Aorta (tissue), 5 donors: ENCODE measurements at regions not wholly inside any gene's neighbourhood (a gene's known extent, or its start where the extent isn't known, plus 50 kb on each side); places are given as distances from the start of the nearest gene placed in this dataset.

Source experiments
- ATAC-seq: fragments of 200-7000 bp; cut with Tn5 transposase; one replicate; pipeline ENCODE4 v1.9.1; 2022; ENCODE audit warnings: moderate library complexity; ENCODE audit not compliant: low FRiP score
- DNase-seq, 2 donors: peaks; one replicate each; pipeline ENCODE4 v3.0.0-alpha.2; 2020
- H3K27ac ChIP-seq, 2 donors: one replicate each; pipeline ENCODE4 v1.5.1; 2013; ENCODE audit warnings: low read length in 2 of 2, mild to moderate bottlenecking in 2 of 2, moderate library complexity in 2 of 2, control low read depth in 1 of 2, inconsistent platforms in 1 of 2, low read depth in 1 of 2
- H3K27me3 ChIP-seq, 2 donors: one replicate each; pipeline ENCODE4 v1.6.1; 2013; ENCODE audit warnings: control low read depth in 1 of 2, low read length in 1 of 2, mild to moderate bottlenecking in 1 of 2, moderate library complexity in 1 of 2; ENCODE audit not compliant: insufficient read depth in 2 of 2, control insufficient read depth in 1 of 2
- H3K36me3 ChIP-seq, 2 donors: one replicate each; pipeline ENCODE4 v1.6.1; 2013; ENCODE audit warnings: control low read depth in 1 of 2, low read length in 1 of 2, mild to moderate bottlenecking in 1 of 2; ENCODE audit not compliant: insufficient read depth in 2 of 2, control insufficient read depth in 1 of 2
- H3K4me1 ChIP-seq, 2 donors: one replicate each; pipeline ENCODE4 v1.6.1; 2013; ENCODE audit warnings: low read length in 2 of 2, control low read depth in 1 of 2, mild to moderate bottlenecking in 1 of 2, moderate library complexity in 1 of 2; ENCODE audit not compliant: insufficient read depth in 2 of 2, control insufficient read depth in 1 of 2
- H3K4me3 ChIP-seq, 2 donors: one replicate each; pipeline ENCODE4 v1.5.1; 2013; ENCODE audit warnings: low read length in 2 of 2, control low read depth in 1 of 2, mild to moderate bottlenecking in 1 of 2
- H3K9me3 ChIP-seq: one replicate; pipeline ENCODE4 v1.6.1; 2013; ENCODE audit warnings: mild to moderate bottlenecking, low read length; ENCODE audit not compliant: control insufficient read depth
- WGBS, 2 donors: extraction: QIAGEN DNeasy Blood & Tissue Kit; methylation state at CpG; one replicate each; pipeline ENCODE4 v1.1.7; 2013; 5-methylcytosine and 5-hydroxymethylcytosine counted together
- intact Hi-C, 2 donors: fragments of 100-400 bp; cut with DNase I; formaldehyde crosslinking; loops; one replicate each; pipeline versions ENCODE4 v1.14.2 to v1.15.0; 2022
- donor health status: healthy with polysubstance abuse.
- donor health status: Bipolar disorder and iron deficiency.
- donor health status: DM: no; HTN: no; CAD: no.
- donor health status: DM: no; HTN: no; CAD: no.
- donor health status: DM: yes; HTN: yes; CAD: no.

DNA sequence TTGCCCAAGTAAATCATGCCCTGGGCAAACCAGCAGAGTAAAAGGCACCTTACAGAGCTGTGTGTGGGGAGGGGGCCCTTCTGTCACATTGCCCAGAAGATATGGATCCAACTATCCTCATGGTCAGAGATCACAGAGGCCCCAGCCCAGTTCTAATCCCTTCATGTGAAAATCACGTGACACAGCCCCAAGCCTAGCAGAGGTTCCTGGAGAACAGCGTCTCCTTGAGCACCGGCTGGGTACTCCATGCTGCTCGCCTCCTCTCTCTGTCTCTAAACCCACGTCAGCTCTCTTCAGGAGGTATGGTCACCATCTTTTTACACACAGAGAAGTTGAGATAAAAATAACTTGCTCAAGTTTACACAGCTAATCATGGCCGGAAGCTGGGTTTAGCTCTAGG lies 230.2 kb downstream of the ANKRD60 start:
- peak in 1 of 2 donors; percentile 27 for DNase-seq
- ATAC-seq = no peak
- Histone ChIP-seq H3K4me1 (no peaks in the 10 kb centered on the region), H3K36me3 (no peaks in the 10 kb centered on the region), H3K4me3 (no peak overlapping the region), H3K27me3 (no peaks in the 10 kb centered on the region), H3K27ac (no peak overlapping the region), H3K9me3 (no peaks in the 10 kb centered on the region)
- intact Hi-C loops = loop anchor here in 1 of 2 donors (10.0 kb wide), 1 partner anchor 183 kb away; no protein-coding TSS in a partner anchor
- WGBS, 2 donors = 73% methylated on average over 6 of the region's 6 CpGs

DNA sequence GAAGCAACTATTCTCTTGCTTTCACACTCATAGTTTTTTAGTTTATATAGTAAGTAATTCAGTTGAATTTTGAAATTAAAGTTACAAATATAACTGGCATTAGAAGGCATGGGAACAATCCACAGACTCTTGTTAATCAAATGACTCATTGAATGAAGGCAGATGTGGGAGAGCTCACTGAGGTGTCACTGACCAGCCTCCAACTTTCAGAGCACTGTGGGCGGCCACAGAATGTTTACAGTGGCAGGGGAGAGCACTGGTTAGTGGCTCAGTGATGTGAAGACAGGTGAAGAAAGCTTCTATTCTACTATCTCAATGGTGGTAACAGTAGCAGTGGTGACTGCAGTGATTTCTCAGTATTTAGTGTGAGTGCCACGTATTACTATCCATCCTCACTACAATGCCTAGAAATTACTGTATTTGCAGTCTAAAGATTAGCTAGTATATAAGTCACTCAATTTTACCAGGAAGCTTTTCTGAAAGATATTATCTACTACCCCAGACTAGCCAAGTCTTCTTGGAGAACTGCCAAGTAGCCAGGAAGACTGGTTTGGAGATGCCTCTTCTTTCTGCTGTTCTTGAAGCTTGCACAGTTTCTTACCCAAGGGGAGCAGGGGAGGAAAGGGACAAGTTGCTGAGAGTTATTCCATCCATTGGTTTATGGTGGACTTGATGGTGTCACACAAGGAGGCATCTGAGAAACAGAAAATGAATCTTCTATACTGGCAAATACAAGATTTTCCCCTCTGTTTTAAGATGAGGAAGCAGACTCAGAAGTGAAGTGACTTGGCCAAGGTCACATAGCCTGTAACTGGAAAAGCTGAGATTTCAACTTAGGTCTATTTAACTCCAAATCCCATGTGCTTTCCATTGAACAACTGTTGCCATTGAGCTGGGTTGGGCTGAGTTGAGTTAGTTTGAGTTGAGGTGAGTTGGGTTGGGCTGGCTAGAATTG lies 231.2 kb downstream of the ANKRD60 start:
- WGBS, 2 donors = 63 to 71% methylated on average over 2 of the region's 2 CpGs
- no peak for DNase-seq
- Histone ChIP-seq H3K9me3 (no peaks in the 10 kb centered on the region), H3K4me1 (no peaks in the 10 kb centered on the region), H3K27me3 (no peaks in the 10 kb centered on the region), H3K4me3 (no peak overlapping the region), H3K36me3 (no peaks in the 10 kb centered on the region), H3K27ac (no peak overlapping the region)
- intact Hi-C loops = loop anchor here in 1 of 2 donors (10.0 kb wide), 1 partner anchor 182 kb away; no protein-coding TSS in a partner anchor
- ATAC-seq = no peak

DNA sequence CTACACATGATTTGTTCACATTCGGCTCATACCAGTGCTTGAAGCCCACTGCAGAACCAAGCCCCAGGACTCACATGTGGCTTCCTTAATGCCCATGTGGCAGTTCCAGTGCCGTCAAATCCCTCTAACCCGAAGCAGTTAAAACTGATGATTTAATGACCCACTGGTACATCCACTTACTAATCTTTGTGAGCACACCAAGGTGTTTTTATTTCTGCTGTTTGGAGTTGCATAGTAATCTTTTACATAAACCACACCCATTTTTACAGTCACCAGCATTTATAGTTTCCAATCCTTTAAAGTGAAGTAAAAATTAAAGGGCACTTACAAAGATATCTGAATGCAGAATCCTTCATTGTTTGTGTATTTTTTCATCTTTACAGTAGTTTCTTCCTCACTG lies 232.0 kb downstream of the ANKRD60 start:
- ATAC-seq = no peak
- 59 to 64% methylated on average over 3 of the region's 3 CpGs for WGBS, 2 donors

GRCh38 chr20:57995381-57995977 lies 233.0 kb downstream of the ANKRD60 start:
- no peaks in the 10 kb centered on the region for H3K27me3 ChIP-seq
- ATAC-seq (no peak), DNase-seq (peak in 1 of 2 donors; percentile 39)
- no peak overlapping the region for H3K4me3 ChIP-seq
- H3K4me1 ChIP-seq = no peaks in the 10 kb centered on the region
- no peak overlapping the region for H3K27ac ChIP-seq
- no peaks in the 10 kb centered on the region for H3K9me3 ChIP-seq
- no peaks in the 10 kb centered on the region for H3K36me3 ChIP-seq
- intact Hi-C loops = loop anchor here in 1 of 2 donors (10.0 kb wide), 1 partner anchor 181 kb away; no protein-coding TSS in a partner anchor
- WGBS, 2 donors = 96% methylated on average over 8 of the region's 8 CpGs

More for the DNA sequence above, 232.0 kb downstream of the ANKRD60 start:
- DNase-seq = no peak
- no peaks in the 10 kb centered on the region for H3K4me1 ChIP-seq
- H3K36me3 ChIP-seq = no peaks in the 10 kb centered on the region
- no peaks in the 10 kb centered on the region for H3K9me3 ChIP-seq
- no peak overlapping the region for H3K4me3 ChIP-seq
- H3K27ac ChIP-seq = no peak overlapping the region
- H3K27me3 ChIP-seq = no peaks in the 10 kb centered on the region
- intact Hi-C loops = loop anchor here in 1 of 2 donors (10.0 kb wide), 1 partner anchor 182 kb away; no protein-coding TSS in a partner anchor

DNA sequence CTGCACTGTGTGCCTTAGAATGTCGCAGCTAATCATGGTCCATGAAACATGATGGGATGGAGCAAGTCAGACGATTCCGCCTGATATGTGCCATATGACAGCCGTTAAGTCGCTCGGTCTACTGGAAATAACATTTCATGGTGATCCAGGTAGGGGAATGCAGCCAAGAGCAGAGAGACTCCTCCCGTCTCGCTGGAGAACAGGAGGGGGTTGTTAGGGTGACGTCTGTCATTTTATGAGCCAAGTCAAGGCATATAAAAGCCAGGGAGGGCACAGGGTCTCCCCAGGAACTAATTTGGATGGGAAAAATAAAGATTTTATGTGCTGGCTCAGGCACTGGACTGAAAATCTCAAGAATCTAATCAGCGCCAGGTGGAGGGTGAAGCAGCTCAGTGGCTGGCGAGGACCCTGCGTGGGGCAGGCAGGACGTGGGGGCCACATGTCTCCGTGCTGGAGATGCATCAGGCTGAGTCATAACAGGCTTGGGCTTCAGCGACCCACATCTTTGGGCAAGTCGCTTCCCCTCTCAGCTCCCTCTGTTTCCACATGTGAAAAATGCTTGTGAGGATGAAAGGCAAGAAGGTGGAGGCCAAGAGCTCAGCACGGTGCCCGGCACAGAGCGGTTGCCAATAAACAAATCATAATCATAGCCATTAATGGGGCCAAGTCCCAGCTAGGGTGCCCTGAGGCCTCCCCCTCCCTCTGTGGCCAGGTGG lies 234.6 kb downstream of the ANKRD60 start:
- Histone ChIP-seq H3K9me3 (no peaks in the 10 kb centered on the region), H3K27me3 (no peaks in the 10 kb centered on the region), H3K4me1 (no peaks in the 10 kb centered on the region)

GRCh38 chr20:57991211-57991881 lies 237.1 kb downstream of the ANKRD60 start:
- Histone ChIP-seq H3K27me3 (no peaks in the 10 kb centered on the region), H3K27ac (no peak overlapping the region), H3K9me3 (no peaks in the 10 kb centered on the region), H3K4me3 (no peak overlapping the region), H3K4me1 (no peaks in the 10 kb centered on the region), H3K36me3 (no peaks in the 10 kb centered on the region)
- intact Hi-C loops = loop anchor here in 1 of 2 donors (10.0 kb wide), 1 partner anchor 177 kb away; no protein-coding TSS in a partner anchor
- ATAC-seq = peak; percentile 45
- DNase-seq = peak in 1 of 2 donors; percentile 81
- 59 to 68% methylated on average over 14 of the region's 14 CpGs for WGBS, 2 donors

More for the DNA sequence above, 234.6 kb downstream of the ANKRD60 start:
- H3K27ac ChIP-seq = no peak overlapping the region
- WGBS, 2 donors = 51 to 56% methylated on average over 19 of the region's 19 CpGs
- H3K4me3 ChIP-seq = no peak overlapping the region
- peak in 1 of 2 donors; percentile 58 for DNase-seq
- ATAC-seq = no peak
- no peaks in the 10 kb centered on the region for H3K36me3 ChIP-seq
- intact Hi-C loops = loop anchor here in 1 of 2 donors (10.0 kb wide), 1 partner anchor 179 kb away; no protein-coding TSS in a partner anchor

DNA sequence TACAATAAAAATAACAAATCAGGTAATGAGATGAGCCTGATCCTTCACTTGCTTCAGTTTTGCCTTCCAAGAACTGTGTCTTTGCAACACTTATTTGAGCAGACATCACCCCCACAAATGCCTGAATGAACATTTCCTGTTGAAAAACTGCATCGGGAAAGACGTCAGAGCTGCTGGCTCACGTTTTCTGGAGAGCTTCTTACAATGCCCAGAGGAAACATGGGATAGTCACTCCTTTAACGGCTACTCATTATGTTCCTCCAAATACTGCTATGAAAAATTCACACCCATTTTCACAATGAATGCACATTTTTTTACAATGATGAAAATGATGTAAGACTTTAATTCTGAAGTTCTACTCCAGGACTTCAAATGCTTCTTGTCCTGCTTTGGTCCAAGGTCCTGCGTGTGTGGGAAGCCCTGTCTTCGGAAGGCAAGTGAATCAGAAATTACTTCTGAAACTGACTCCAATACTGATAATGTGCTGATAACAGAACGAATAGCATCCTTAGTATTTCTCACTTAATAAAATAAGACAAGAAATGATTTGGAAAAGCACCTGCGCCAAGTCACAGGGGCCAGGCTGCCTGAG lies 238.0 kb downstream of the ANKRD60 start:
- WGBS, 2 donors = 29 to 31% methylated on average over 8 of the region's 8 CpGs
- Histone ChIP-seq H3K36me3 (no peaks in the 10 kb centered on the region), H3K4me1 (no peaks in the 10 kb centered on the region), H3K27ac (no peak overlapping the region), H3K9me3 (no peaks in the 10 kb centered on the region), H3K27me3 (no peaks in the 10 kb centered on the region), H3K4me3 (no peak overlapping the region)
- DNase-seq (peak in 1 of 2 donors; percentile 61), ATAC-seq (peak; percentile 55)
- intact Hi-C loops = loop anchor here in 1 of 2 donors (10.0 kb wide), 1 partner anchor 176 kb away; no protein-coding TSS in a partner anchor
